Smooth muscle cell (in vitro differentiated cells): ENCODE measurements at regions not wholly inside any gene's neighbourhood (a gene's known extent, or its start where the extent isn't known, plus 50 kb on each side); places are given as distances from the start of the nearest gene placed in this dataset.

Experiments used
- DNase-seq: peaks from one replicate; lab custom pipeline; 2025; ENCODE audit not compliant: unreplicated experiment; lab: John Stamatoyannopoulos, UW
- H2AFZ ChIP-seq: fragments of 200-600 bp; sonication (generic); 2 replicates; pipeline ENCODE4 v1.6.0; 2016; ENCODE audit warnings: antibody characterized with exemption, low read depth, mild to moderate bottlenecking
- H3F3A ChIP-seq: fragments of 200-600 bp; sonication (generic); 2 replicates; pipeline ENCODE4 v1.6.0; 2017; ENCODE audit warnings: antibody characterized with exemption, low read depth
- H3K27ac ChIP-seq: fragments of 200-600 bp; sonication (generic); 2 replicates; pipeline ENCODE4 v1.5.1; 2016; ENCODE audit warnings: low read depth, mild to moderate bottlenecking
- H3K27me3 ChIP-seq: fragments of 200-600 bp; sonication (generic); 2 replicates; pipeline ENCODE4 v1.6.1; 2016; ENCODE audit warnings: low read depth, mild to moderate bottlenecking
- H3K36me3 ChIP-seq: fragments of 200-600 bp; sonication (generic); 2 replicates; pipeline ENCODE4 v1.5.1; 2016; ENCODE audit warnings: low read depth
- H3K4me1 ChIP-seq: fragments of 200-600 bp; sonication (generic); 2 replicates; pipeline ENCODE4 v1.5.1; 2016; ENCODE audit warnings: low read depth
- H3K4me2 ChIP-seq: fragments of 200-600 bp; sonication (generic); 2 replicates; pipeline ENCODE4 v1.6.0; 2016; ENCODE audit warnings: mild to moderate bottlenecking
- H3K4me3 ChIP-seq: fragments of 200-600 bp; sonication (generic); 2 replicates; pipeline ENCODE4 v1.5.1; 2016; ENCODE audit warnings: mild to moderate bottlenecking
- H3K79me2 ChIP-seq: fragments of 200-600 bp; sonication (generic); 2 replicates; pipeline ENCODE4 v1.6.0; 2016; ENCODE audit warnings: low read depth, mild to moderate bottlenecking
- H3K9ac ChIP-seq: fragments of 200-600 bp; sonication (generic); 2 replicates; pipeline ENCODE4 v1.6.0; 2016; ENCODE audit warnings: low read depth
- H3K9me3 ChIP-seq: fragments of 200-600 bp; sonication (generic); replicated peaks from 2 replicates; pipeline ENCODE4 v1.5.1; 2016; ENCODE audit warnings: low read depth
- H4K20me1 ChIP-seq: fragments of 200-600 bp; sonication (generic); 2 replicates; pipeline ENCODE4 v1.6.0; 2016; ENCODE audit warnings: low read depth
- CTCF ChIP-seq: fragments of 200-600 bp; sonication (generic); IDR thresholded peaks from 2 replicates; pipeline ENCODE4 v1.5.1; 2017; ENCODE audit warnings: borderline replicate concordance, mild to moderate bottlenecking, antibody characterized with exemption; ENCODE audit not compliant: insufficient read depth, poor library complexity, severe bottlenecking
- WGBS: methylation state at CpG from one replicate; pipeline ENCODE4 v1.1.7; 2016; ENCODE audit warnings: low lambda C conversion rate; 5-methylcytosine and 5-hydroxymethylcytosine counted together

DNA sequence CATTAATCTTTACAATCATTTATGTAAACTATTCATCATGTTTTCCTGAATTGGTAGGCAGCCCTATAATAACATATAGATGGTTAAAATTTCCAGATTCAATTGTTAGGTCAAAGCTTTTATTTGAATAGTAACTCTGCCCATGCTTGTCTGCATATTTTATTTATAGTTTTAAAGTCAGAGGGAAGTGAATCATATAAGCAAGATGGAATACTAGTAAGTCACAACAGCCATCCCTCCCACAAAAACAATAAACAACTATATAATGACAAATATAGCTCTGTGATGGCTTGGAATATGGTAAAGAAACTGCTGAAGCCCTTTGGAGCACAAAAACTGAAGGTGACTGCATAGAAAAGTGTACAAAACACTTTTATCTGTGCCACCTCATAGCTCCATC, 156.3 kb upstream of the TMEM106B start:
- no peak for DNase-seq
- Histone ChIP-seq H3K4me1 (no peaks in the 10 kb centered on the region), H3F3A (no peaks in the 10 kb centered on the region), H3K4me3 (no peak overlapping the region), H3K27ac (no peak overlapping the region), H3K79me2 (no peaks in the 10 kb centered on the region), H3K9ac (no peak overlapping the region), H3K9me3 (peaks cover 6% of the 10 kb centered on the region), H2AFZ (no peak overlapping the region), H3K4me2 (no peak overlapping the region), H3K36me3 (no peaks in the 10 kb centered on the region), H3K27me3 (no peaks in the 10 kb centered on the region), H4K20me1 (no peaks in the 10 kb centered on the region)
- no peak for TF ChIP-seq CTCF

GRCh38 chr7:12056381-12056780, 154.7 kb upstream of the TMEM106B start:
- no peak overlapping the region for H3K4me3 ChIP-seq
- H3F3A ChIP-seq: no peaks in the 10 kb centered on the region
- no peaks in the 10 kb centered on the region for H3K4me1 ChIP-seq
- peaks cover 6% of the 10 kb centered on the region for H3K9me3 ChIP-seq
- H3K9ac ChIP-seq: no peak overlapping the region
- H3K36me3 ChIP-seq: no peaks in the 10 kb centered on the region
- no peaks in the 10 kb centered on the region for H3K27me3 ChIP-seq
- H3K79me2 ChIP-seq: no peaks in the 10 kb centered on the region
- DNase-seq: no peak
- H2AFZ ChIP-seq: no peak overlapping the region
- no peak overlapping the region for H3K27ac ChIP-seq
- TF ChIP-seq CTCF: no peak
- H3K4me2 ChIP-seq: no peak overlapping the region
- no peaks in the 10 kb centered on the region for H4K20me1 ChIP-seq

DNA sequence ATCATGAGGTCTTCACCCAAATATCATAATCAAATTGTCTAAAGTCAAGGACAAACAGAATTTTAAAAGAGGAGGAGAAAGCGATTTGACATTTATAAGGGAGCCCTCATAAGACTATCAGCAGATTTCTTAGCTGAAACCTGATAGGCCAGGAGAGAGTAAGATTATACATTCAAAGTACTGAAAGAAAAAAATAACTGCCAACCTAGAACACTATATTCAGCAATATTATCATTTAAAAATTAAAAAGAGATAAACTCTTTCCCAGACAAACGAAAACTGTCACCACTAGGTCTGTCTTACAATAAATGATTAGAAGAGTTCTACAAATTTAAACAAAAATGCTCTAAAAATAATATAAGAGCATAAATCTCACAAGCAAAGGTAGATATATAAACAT, 154.1 kb upstream of the TMEM106B start:
- Histone ChIP-seq H3K36me3 (no peaks in the 10 kb centered on the region), H3K27ac (no peak overlapping the region), H2AFZ (no peak overlapping the region), H3K9me3 (peaks cover 6% of the 10 kb centered on the region), H3K27me3 (no peaks in the 10 kb centered on the region), H4K20me1 (no peaks in the 10 kb centered on the region), H3K79me2 (no peaks in the 10 kb centered on the region), H3K4me2 (no peak overlapping the region), H3K4me3 (no peak overlapping the region), H3K9ac (no peak overlapping the region), H3K4me1 (no peaks in the 10 kb centered on the region), H3F3A (no peaks in the 10 kb centered on the region)
- TF ChIP-seq CTCF: no peak
- DNase-seq: no peak
- WGBS: 88% methylated on average over 2 of the region's 2 CpGs

GRCh38 chr7:12062062-12062461, 149.0 kb upstream of the TMEM106B start:
- no peak for TF ChIP-seq CTCF
- no peaks in the 10 kb centered on the region for H3K79me2 ChIP-seq
- no peaks in the 10 kb centered on the region for H3K27me3 ChIP-seq
- H3K9ac ChIP-seq: no peak overlapping the region
- H3K4me3 ChIP-seq: no peak overlapping the region
- no peak overlapping the region for H3K27ac ChIP-seq
- H3F3A ChIP-seq: no peaks in the 10 kb centered on the region
- no peaks in the 10 kb centered on the region for H3K4me1 ChIP-seq
- DNase-seq: no peak
- no peaks in the 10 kb centered on the region for H3K36me3 ChIP-seq
- H3K4me2 ChIP-seq: no peak overlapping the region
- no peak overlapping the region for H2AFZ ChIP-seq
- H3K9me3 ChIP-seq: no peaks in the 10 kb centered on the region
- H4K20me1 ChIP-seq: no peaks in the 10 kb centered on the region
